ENCODE measurements at regions not wholly inside any gene's neighbourhood (a gene's known extent, or its start where the extent isn't known, plus 50 kb on each side); places are given as distances from the start of the nearest gene placed in this dataset.
"Not testable (repeated sequence)": the region's sequence is repeated elsewhere in the genome, so short reads cannot be mapped to it uniquely, and the experiment has no call there.

GRCh38 chr3:162708942-162709706 lies 1212.5 kb downstream of the OTOL1 start:
- H3K9me3 ChIP-seq, POLR2A ChIA-PET, H3K4me3 ChIP-seq, FAIRE-seq, CTCF ChIA-PET: not testable (repeated sequence)
- peak overlapping the region; percentile 54 for H3K4me2 ChIP-seq
- TF ChIP-seq CEBPB (IDR thresholded peaks at IDR 0.05), result peak; percentile 39 to 73; a peak in 3 of 4 replicates
- ATAC-seq, result peak in 1 of 2 experiments; percentile 52; a peak in 3 of 6 replicates
- peaks cover 22% of the 10 kb centered on the region for H3K4me1 ChIP-seq
- 72% methylated on average over 15 of the region's 15 CpGs for WGBS (ENCODE audit: missing lambda C conversion rate)
- peak in 1 of 2 experiments; percentile 34 for DNase-seq (ENCODE audit: low read depth in 1 of 2, low spot score in 1 of 2)
- H3K27ac ChIP-seq, result peak overlapping the region; percentile 42 to 81

- no peak overlapping the region for H3K4me2 ChIP-seq
- TF ChIP-seq RARB (CRISPR knock-in tag; IDR thresholded peaks at IDR 0.05) (no peak), MAZ (IDR thresholded peaks at IDR 0.05; ENCODE audit: borderline replicate concordance, low read depth, low read length) (no peak), SREBF2 (IDR thresholded peaks at IDR 0.05) (no peak), EHF (CRISPR knock-in tag; IDR thresholded peaks at IDR 0.05) (no peak), ESRRA (IDR thresholded peaks at IDR 0.05; ENCODE audit: borderline replicate concordance, low read length) (no peak), ZFP36 (IDR thresholded peaks at IDR 0.05; ENCODE audit: borderline replicate concordance, partially characterized antibody) (no peak), MAFK (IDR thresholded peaks at IDR 0.05; ENCODE audit: partially characterized antibody) (no peak), ELK1 (IDR thresholded peaks at IDR 0.05; ENCODE audit: low read depth, low read length) (no peak), HOXB13 (CRISPR knock-in tag; IDR thresholded peaks at IDR 0.05; ENCODE audit: low read depth) (no peak), HOXA7 (CRISPR knock-in tag; IDR thresholded peaks at IDR 0.05) (no peak), JUN (IDR thresholded peaks at IDR 0.05) (no peak), RFX5 (IDR thresholded peaks at IDR 0.05) (no peak), CHD2 (IDR thresholded peaks at IDR 0.05; ENCODE audit: low read length, partially characterized antibody) (no peak), RCOR1 (IDR thresholded peaks at IDR 0.05; ENCODE audit: low read depth, low read length) (no peak), TFCP2L1 (CRISPR knock-in tag; IDR thresholded peaks at IDR 0.05) (no peak), USF2 (IDR thresholded peaks at IDR 0.05) (no peak), NFE2L2 (conservative IDR thresholded peaks at IDR 0.05; ENCODE audit: low read length) (no peak), POLR2AphosphoS2 (conservative IDR thresholded peaks at IDR 0.05; ENCODE audit: low read length) (no peak), CBX2 (IDR thresholded peaks at IDR 0.05; ENCODE audit: borderline replicate concordance, low read depth) (no peak), CBX8 (IDR thresholded peaks at IDR 0.05) (no peak)
- no peak for DNase-seq (ENCODE audit: low read depth in 1 of 2, low spot score in 1 of 2)
- WGBS (ENCODE audit: missing lambda C conversion rate), result 97% methylated on average over 12 of the region's 30 CpGs
- no peak for ATAC-seq
- no peaks in the 10 kb centered on the region for H3K9me3 ChIP-seq
- peaks cover 15% of the 10 kb centered on the region for H3K4me1 ChIP-seq
- peak overlapping the region in 1 of 2 experiments; percentile 65; a peak in 2 of 6 replicates for H3K27ac ChIP-seq
- no peak for FAIRE-seq
- POLR2A ChIA-PET, result no interaction called here
- no peak overlapping the region for H3K4me3 ChIP-seq
- CTCF ChIA-PET, result no interaction called here
Measured at GRCh38 chr3:162710332-162711112, 1213.9 kb downstream of the OTOL1 start.

- H3K9me3 ChIP-seq, H3K4me2 ChIP-seq, FAIRE-seq, POLR2A ChIA-PET, CTCF ChIA-PET, H3K4me3 ChIP-seq: not testable (repeated sequence)
- Histone ChIP-seq H3K4me1 (peaks cover 31% of the 10 kb centered on the region), H3K27ac (peak overlapping the region; percentile 22 to 47; a peak in 3 of 6 replicates)
- ATAC-seq (peak in 1 of 2 experiments; percentile 52; a peak in 2 of 6 replicates), DNase-seq (ENCODE audit: low read depth in 1 of 2, low spot score in 1 of 2) (peak in 1 of 2 experiments; percentile 55)
- TF ChIP-seq GATA3 (IDR thresholded peaks at IDR 0.05; ENCODE audit: borderline replicate concordance), result peak; percentile 22; the same call in 1 of the 2 replicates
- WGBS (ENCODE audit: missing lambda C conversion rate), result 51% methylated on average over 6 of the region's 6 CpGs
Measured at GRCh38 chr3:162717074-162717473, 1220.5 kb downstream of the OTOL1 start.

Measured in A549 (cell line).